Panc1 (cell line): ENCODE measurements at regions not wholly inside any gene's neighbourhood (a gene's known extent, or its start where the extent isn't known, plus 50 kb on each side); places are given as distances from the start of the nearest gene placed in this dataset.
"Not testable (repeated sequence)": the region's sequence is repeated elsewhere in the genome, so short reads cannot be mapped to it uniquely, and the experiment has no call there.

Source experiments
- CTCF ChIP-seq: fragments of 450-650 bp; IDR thresholded peaks from 2 replicates; pipeline ENCODE4 v1.5.1; 2017; ENCODE audit warnings: mild to moderate bottlenecking
- POLR2AphosphoS5 ChIP-seq: IDR thresholded peaks from 2 replicates; pipeline ENCODE4 v1.6.1; 2012; ENCODE audit warnings: mild to moderate bottlenecking, low read depth, low read length, moderate library complexity
- TCF7L2 ChIP-seq: IDR thresholded peaks from 2 replicates; pipeline ENCODE4 v1.6.1; 2011; ENCODE audit warnings: mild to moderate bottlenecking, low read depth, low read length, inconsistent platforms
- TF ChIP-seq, protein P1 (sequence below), 2 experiments: IDR thresholded peaks; 2 replicates each; pipeline ENCODE4 v1.6.1; 2011 to 2012; ENCODE audit warnings: low read depth in 2 of 2, control low read depth in 1 of 2, low read length in 1 of 2, mild to moderate bottlenecking in 1 of 2, moderate library complexity in 1 of 2; ENCODE audit not compliant: insufficient read depth in 1 of 2

DNA sequence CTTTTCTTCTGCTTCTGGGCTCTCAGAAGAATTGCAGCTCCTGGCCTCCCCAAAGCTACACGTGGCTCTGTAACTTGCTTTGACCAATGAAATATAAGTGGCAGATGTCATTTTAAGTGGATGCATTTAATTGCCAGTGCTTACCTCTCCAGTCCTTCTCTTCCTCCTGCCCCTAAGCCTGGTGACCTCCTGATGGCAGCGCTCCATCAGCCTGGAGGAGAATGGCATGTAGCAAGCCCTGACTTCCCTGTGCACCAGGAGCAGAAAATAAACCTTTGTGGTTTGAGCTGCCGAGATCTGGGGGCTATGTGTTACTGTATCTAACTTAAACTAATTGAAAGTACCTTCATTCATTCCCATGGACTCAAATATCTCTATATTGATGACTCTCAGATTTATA, 304.7 kb upstream of the CHRNA7 start:
- not testable (repeated sequence) for TF ChIP-seq POLR2AphosphoS5, CTCF, TCF7L2
- TF ChIP-seq, protein P1, sequence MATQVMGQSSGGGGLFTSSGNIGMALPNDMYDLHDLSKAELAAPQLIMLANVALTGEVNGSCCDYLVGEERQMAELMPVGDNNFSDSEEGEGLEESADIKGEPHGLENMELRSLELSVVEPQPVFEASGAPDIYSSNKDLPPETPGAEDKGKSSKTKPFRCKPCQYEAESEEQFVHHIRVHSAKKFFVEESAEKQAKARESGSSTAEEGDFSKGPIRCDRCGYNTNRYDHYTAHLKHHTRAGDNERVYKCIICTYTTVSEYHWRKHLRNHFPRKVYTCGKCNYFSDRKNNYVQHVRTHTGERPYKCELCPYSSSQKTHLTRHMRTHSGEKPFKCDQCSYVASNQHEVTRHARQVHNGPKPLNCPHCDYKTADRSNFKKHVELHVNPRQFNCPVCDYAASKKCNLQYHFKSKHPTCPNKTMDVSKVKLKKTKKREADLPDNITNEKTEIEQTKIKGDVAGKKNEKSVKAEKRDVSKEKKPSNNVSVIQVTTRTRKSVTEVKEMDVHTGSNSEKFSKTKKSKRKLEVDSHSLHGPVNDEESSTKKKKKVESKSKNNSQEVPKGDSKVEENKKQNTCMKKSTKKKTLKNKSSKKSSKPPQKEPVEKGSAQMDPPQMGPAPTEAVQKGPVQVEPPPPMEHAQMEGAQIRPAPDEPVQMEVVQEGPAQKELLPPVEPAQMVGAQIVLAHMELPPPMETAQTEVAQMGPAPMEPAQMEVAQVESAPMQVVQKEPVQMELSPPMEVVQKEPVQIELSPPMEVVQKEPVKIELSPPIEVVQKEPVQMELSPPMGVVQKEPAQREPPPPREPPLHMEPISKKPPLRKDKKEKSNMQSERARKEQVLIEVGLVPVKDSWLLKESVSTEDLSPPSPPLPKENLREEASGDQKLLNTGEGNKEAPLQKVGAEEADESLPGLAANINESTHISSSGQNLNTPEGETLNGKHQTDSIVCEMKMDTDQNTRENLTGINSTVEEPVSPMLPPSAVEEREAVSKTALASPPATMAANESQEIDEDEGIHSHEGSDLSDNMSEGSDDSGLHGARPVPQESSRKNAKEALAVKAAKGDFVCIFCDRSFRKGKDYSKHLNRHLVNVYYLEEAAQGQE (IDR thresholded peaks at IDR 0.05; ENCODE audit: insufficient read depth in 1 of 2, low read depth in 2 of 2, low read length in 1 of 2): not testable (repeated sequence)
